ENCODE measurements at regions not wholly inside any gene's neighbourhood (a gene's known extent, or its start where the extent isn't known, plus 50 kb on each side); places are given as distances from the start of the nearest gene placed in this dataset.

- no peak for TF ChIP-seq CTCF (conservative IDR thresholded peaks at IDR 0.05)
- no peak for DNase-seq (ENCODE audit: low read depth, low spot score)
- no peak overlapping the region for H3K27ac Mint-ChIP-seq (ENCODE audit: unreplicated experiment)
- H3K4me1 Mint-ChIP-seq, result no peaks in the 10 kb centered on the region
- no peaks in the 10 kb centered on the region for H3K9me3 Mint-ChIP-seq
- H3K36me3 Mint-ChIP-seq (ENCODE audit: low read depth), result no peaks in the 10 kb centered on the region
- H3K27me3 Mint-ChIP-seq (ENCODE audit: low read depth), result no peaks in the 10 kb centered on the region
- H3K4me3 Mint-ChIP-seq, result no peak overlapping the region
Measured at GRCh38 chr5:136620621-136621020, 255.3 kb upstream of the TRPC7 start.

- DNase-seq (ENCODE audit: low read depth, low spot score), result no peak
- Mint-ChIP-seq H3K36me3 (ENCODE audit: low read depth) (no peaks in the 10 kb centered on the region), H3K27me3 (ENCODE audit: low read depth) (peaks cover 4% of the 10 kb centered on the region), H3K4me3 (no peak overlapping the region), H3K27ac (ENCODE audit: unreplicated experiment) (no peak overlapping the region), H3K9me3 (no peaks in the 10 kb centered on the region), H3K4me1 (no peaks in the 10 kb centered on the region)
- no peak for TF ChIP-seq CTCF (conservative IDR thresholded peaks at IDR 0.05)
Measured at GRCh38 chr5:136620016-136620419, 254.7 kb upstream of the TRPC7 start.

- H3K4me1 Mint-ChIP-seq, result no peaks in the 10 kb centered on the region
- no peak overlapping the region for H3K27ac Mint-ChIP-seq (ENCODE audit: unreplicated experiment)
- peaks cover 4% of the 10 kb centered on the region for H3K27me3 Mint-ChIP-seq (ENCODE audit: low read depth)
- no peaks in the 10 kb centered on the region for H3K9me3 Mint-ChIP-seq
- no peak overlapping the region for H3K4me3 Mint-ChIP-seq
- DNase-seq (ENCODE audit: low read depth, low spot score), result no peak
- H3K36me3 Mint-ChIP-seq (ENCODE audit: low read depth), result no peaks in the 10 kb centered on the region
- TF ChIP-seq CTCF (conservative IDR thresholded peaks at IDR 0.05), result no peak
Measured at GRCh38 chr5:136619556-136619955, 254.2 kb upstream of the TRPC7 start.

- no peak for TF ChIP-seq CTCF (conservative IDR thresholded peaks at IDR 0.05)
- Mint-ChIP-seq H3K27me3 (ENCODE audit: low read depth) (peaks cover 4% of the 10 kb centered on the region), H3K36me3 (ENCODE audit: low read depth) (no peaks in the 10 kb centered on the region), H3K9me3 (no peaks in the 10 kb centered on the region), H3K27ac (ENCODE audit: unreplicated experiment) (no peak overlapping the region), H3K4me1 (no peaks in the 10 kb centered on the region), H3K4me3 (no peak overlapping the region)
- no peak for DNase-seq (ENCODE audit: low read depth, low spot score)
Measured at GRCh38 chr5:136615251-136616119, 250.1 kb upstream of the TRPC7 start.

GRCh38 chr5:136613230-136613629, 247.9 kb upstream of the TRPC7 start:
- H3K4me3 Mint-ChIP-seq, result no peak overlapping the region
- no peak for DNase-seq (ENCODE audit: low read depth, low spot score)
- H3K27ac Mint-ChIP-seq (ENCODE audit: unreplicated experiment), result no peak overlapping the region
- no peaks in the 10 kb centered on the region for H3K4me1 Mint-ChIP-seq
- peaks cover 4% of the 10 kb centered on the region for H3K27me3 Mint-ChIP-seq (ENCODE audit: low read depth)
- TF ChIP-seq CTCF (conservative IDR thresholded peaks at IDR 0.05), result no peak
- H3K36me3 Mint-ChIP-seq (ENCODE audit: low read depth), result no peaks in the 10 kb centered on the region
- H3K9me3 Mint-ChIP-seq, result no peaks in the 10 kb centered on the region

Measured in neural crest cell (in vitro differentiated cells).